ENCODE measurements at regions not wholly inside any gene's neighbourhood (a gene's known extent, or its start where the extent isn't known, plus 50 kb on each side); places are given as distances from the start of the nearest gene placed in this dataset.
A peak's percentile ranks its signal among the peaks of the same experiment; 100 is the strongest.

DNA sequence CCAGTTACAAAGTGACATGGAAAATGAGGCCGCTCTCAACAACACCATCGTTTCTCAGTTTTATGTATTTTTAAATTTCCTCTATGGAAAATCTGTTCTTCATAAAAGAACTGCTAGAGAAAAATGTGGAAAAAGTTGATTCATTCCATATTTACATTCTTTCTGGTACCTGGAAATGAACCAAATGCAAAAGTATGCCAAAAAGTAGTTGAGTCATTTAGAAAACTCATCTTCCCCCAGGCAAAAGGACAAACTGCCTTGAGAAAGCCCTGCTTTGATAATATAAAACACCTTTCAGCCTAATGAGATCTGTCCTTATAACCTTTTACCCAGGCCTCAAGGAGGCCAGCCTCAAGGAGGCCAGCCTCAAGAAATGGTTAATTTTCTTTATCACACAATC, 283.0 kb upstream of the VEPH1 start:
- Histone ChIP-seq H3K4me3 (no peak overlapping the region), H3K27ac (peak overlapping the region in 1 of 5 donors; percentile 10), H3K27me3 (no peaks in the 10 kb centered on the region), H3K4me1 (replicated peaks in 1 of 2) (peaks cover 0 to 20% of the 10 kb centered on the region in 2 donors), H3K9me3 (replicated peaks in 1 of 3) (no peaks in the 10 kb centered on the region), H3K36me3 (replicated peaks in 1 of 2) (no peaks in the 10 kb centered on the region)
- DNase-seq = no peak
- 50 to 77% (median 70%) methylated on average over 2 of the region's 2 CpGs for WGBS, 4 donors
- intact Hi-C loops (cut with DNase I) = no loop called here
- no peak for TF ChIP-seq POLR2A (IDR thresholded peaks at IDR 0.05)
- TF ChIP-seq, protein P1, sequence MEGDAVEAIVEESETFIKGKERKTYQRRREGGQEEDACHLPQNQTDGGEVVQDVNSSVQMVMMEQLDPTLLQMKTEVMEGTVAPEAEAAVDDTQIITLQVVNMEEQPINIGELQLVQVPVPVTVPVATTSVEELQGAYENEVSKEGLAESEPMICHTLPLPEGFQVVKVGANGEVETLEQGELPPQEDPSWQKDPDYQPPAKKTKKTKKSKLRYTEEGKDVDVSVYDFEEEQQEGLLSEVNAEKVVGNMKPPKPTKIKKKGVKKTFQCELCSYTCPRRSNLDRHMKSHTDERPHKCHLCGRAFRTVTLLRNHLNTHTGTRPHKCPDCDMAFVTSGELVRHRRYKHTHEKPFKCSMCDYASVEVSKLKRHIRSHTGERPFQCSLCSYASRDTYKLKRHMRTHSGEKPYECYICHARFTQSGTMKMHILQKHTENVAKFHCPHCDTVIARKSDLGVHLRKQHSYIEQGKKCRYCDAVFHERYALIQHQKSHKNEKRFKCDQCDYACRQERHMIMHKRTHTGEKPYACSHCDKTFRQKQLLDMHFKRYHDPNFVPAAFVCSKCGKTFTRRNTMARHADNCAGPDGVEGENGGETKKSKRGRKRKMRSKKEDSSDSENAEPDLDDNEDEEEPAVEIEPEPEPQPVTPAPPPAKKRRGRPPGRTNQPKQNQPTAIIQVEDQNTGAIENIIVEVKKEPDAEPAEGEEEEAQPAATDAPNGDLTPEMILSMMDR (IDR thresholded peaks at IDR 0.05) = no peak

DNA sequence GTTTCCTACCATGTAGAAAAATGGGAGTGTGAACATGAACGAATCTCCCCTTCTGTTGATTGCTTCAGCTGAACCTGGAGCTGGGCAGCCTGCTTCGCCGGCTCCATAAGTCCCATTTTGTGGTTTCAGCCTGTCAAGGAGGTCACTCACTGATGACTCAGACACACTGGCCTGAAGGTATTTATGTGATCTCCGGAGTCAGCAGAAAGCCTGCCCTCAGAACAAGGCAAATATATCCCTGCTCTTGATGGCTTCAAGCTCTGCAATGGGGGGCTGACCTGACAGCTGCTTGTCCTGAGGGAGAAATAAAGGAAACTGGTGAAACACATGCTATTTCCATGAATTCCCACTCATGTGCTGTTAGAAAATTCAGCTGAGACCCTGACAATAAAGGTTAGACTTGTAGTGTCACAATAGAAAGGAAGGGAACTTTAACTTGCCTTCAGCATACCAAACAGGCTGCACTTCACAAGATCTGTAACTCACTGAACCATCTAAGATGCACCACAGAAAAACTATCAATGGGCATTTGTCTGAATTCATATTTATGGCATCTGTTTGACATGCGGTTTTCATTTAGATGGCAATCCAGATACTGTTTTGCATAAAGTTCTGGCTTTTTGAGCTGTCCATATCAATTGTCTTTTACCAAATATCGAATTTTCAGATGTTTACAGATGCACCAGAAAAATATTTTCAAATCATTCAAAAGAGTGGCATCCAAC, 282.0 kb upstream of the VEPH1 start:
- Histone ChIP-seq H3K27ac (no peak overlapping the region), H3K4me3 (no peak overlapping the region), H3K9me3 (replicated peaks in 1 of 3) (no peaks in the 10 kb centered on the region), H3K4me1 (replicated peaks in 1 of 2) (peaks cover 0 to 20% of the 10 kb centered on the region in 2 donors), H3K27me3 (no peaks in the 10 kb centered on the region), H3K36me3 (replicated peaks in 1 of 2) (no peaks in the 10 kb centered on the region)
- peak in 6 of 7 donors; percentile 26 to 54 (median 36) for DNase-seq
- TF ChIP-seq, protein P1 (IDR thresholded peaks at IDR 0.05) = no peak
- no peak for TF ChIP-seq POLR2A (IDR thresholded peaks at IDR 0.05)
- intact Hi-C loops (cut with DNase I) = no loop called here
- 37 to 45% (median 41%) methylated on average over 6 of the region's 6 CpGs for WGBS, 4 donors

DNA sequence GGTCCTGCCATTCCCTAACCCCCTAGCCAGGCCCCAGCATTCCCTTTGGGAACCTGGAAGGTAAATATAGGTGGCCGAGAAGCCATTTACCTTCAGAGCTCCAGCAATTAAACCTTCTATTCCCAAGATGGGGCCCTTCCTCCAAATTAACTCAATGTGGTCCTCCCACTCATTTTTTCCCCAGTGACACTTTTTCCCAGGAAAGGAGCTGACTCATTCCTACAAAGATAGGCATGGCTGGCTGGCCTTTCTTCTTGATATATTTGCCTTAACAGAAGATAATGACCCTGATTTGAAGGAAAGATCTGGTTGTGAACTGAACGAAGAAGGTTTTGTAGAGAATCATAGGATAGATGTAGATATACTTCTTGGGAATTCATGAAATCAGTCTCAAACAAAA, 279.0 kb upstream of the VEPH1 start:
- DNase-seq = no peak
- H3K4me1 ChIP-seq (replicated peaks in 1 of 2) = peaks cover 0 to 20% of the 10 kb centered on the region in 2 donors
- 63 to 75% (median 71%) methylated on average over 2 of the region's 2 CpGs for WGBS, 4 donors
- intact Hi-C loops (cut with DNase I) = no loop called here
- no peaks in the 10 kb centered on the region for H3K27me3 ChIP-seq
- TF ChIP-seq, protein P1 (IDR thresholded peaks at IDR 0.05) = no peak
- no peak for TF ChIP-seq POLR2A (IDR thresholded peaks at IDR 0.05)
- no peak overlapping the region for H3K4me3 ChIP-seq
- H3K36me3 ChIP-seq (replicated peaks in 1 of 2) = no peaks in the 10 kb centered on the region
- H3K27ac ChIP-seq = no peak overlapping the region
- H3K9me3 ChIP-seq (replicated peaks in 1 of 3) = no peaks in the 10 kb centered on the region

DNA sequence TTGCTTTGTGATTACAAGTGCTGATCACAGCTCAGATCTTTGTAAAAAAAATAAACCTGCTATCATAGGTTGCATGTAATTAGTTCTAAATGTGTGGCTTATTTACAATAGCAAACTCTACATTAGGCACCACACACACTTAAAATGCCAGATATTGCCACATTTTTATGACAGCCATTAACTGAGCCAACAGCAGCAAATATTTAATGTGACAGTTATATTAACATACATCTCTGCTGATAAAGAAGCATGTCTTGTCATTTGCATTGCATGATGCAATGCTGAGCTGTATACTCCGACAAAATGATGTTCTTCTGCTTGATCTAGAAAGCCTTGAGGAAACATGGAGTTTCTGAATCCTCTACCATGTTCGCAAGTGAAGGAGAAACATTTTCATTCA, 273.6 kb upstream of the VEPH1 start:
- no peak overlapping the region for H3K4me3 ChIP-seq
- 89 to 97% (median 90%) methylated on average over 2 of the region's 2 CpGs for WGBS, 4 donors

More for the DNA sequence above, 273.6 kb upstream of the VEPH1 start:
- Histone ChIP-seq H3K27me3 (no peaks in the 10 kb centered on the region), H3K27ac (no peak overlapping the region), H3K4me1 (replicated peaks in 1 of 2) (no peaks in the 10 kb centered on the region), H3K9me3 (replicated peaks in 1 of 3) (no peaks in the 10 kb centered on the region), H3K36me3 (replicated peaks in 1 of 2) (no peaks in the 10 kb centered on the region)
- TF ChIP-seq POLR2A (IDR thresholded peaks at IDR 0.05) = no peak
- TF ChIP-seq, protein P1 (IDR thresholded peaks at IDR 0.05) = no peak
- no peak for DNase-seq
- intact Hi-C loops (cut with DNase I) = no loop called here
